Hypothalamus (tissue), 51 donors: ENCODE measurements at regions not wholly inside any gene's neighbourhood (a gene's known extent, or its start where the extent isn't known, plus 50 kb on each side); places are given as distances from the start of the nearest gene placed in this dataset.

Source experiments
- DNase-seq, 51 donors: peaks; one replicate each; lab custom pipeline; 2025; lab: John Stamatoyannopoulos, UW

DNA sequence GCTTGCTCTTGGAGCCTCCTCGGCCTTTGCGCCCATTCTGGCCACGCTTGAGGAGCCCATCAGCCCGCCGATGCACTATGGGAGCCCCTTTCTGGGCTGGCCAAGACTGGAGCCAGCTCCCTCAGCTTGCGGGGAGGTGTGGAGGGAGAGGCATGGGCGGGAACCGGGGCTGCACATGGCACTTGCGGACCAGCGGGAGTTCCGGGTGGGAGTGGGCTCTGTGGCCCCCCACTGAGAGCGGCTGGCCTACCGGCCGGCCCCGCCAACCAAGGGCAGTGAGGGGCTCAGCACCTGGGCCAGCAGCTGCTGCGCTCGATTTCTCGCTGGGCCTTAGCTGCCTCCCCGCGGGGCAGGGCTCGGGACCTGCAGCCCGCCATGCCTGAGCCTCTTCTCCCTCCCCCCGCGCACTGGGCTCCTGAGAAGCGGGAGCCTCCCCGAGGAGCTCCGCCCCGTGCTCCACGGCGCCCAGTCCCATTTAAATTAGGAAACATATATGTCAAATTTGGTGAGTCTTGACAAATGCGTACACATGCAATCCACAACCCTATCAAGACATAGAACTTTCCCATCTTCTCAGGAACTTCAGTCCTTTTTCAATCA, 97.6 kb upstream of the CNTN3 start:
- no peak for DNase-seq

GRCh38 chr3:74709951-74710350, 95.5 kb upstream of the CNTN3 start:
- DNase-seq: no peak

DNA sequence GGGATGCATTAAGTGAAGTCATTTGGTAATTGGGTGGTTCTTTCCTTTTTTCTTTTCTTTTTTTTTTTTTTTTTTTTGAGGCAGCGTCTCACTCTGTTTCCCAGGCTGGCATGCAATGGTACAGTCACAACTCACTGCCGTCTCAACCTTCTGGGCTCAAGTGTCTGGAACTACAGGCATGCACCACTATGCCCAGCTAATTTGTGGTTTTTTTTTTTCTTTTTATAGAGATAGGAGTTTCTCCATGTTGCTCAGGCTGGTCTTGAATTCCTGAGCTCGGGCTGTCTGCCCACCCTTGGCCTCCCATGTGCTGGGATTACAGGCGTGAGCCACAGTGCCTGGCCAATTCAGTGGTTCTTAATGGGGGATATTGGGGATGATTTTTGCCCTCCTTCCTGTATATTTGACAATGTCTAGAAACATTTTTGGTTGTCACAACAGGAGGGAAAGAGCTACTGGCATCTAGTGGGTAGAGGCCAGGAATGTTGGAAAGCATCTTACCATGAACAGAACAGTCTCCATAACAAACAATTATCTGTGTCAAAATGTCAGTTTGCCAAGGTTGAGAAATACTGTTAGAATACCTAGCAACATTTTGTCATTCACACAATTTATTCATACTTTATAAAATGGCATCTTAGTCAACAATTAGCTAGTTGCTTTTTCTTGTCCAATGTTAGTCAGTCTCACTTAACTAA, 79.4 kb upstream of the CNTN3 start:
- DNase-seq: no peak

- no peak for DNase-seq
Measured at GRCh38 chr3:74693251-74693650, 78.8 kb upstream of the CNTN3 start.

- DNase-seq: peak in 1 of 51 donors; percentile 15
Measured at GRCh38 chr3:74691946-74692345, 77.5 kb upstream of the CNTN3 start.

GRCh38 chr3:74673326-74673725, 58.9 kb upstream of the CNTN3 start:
- DNase-seq: no peak

DNA sequence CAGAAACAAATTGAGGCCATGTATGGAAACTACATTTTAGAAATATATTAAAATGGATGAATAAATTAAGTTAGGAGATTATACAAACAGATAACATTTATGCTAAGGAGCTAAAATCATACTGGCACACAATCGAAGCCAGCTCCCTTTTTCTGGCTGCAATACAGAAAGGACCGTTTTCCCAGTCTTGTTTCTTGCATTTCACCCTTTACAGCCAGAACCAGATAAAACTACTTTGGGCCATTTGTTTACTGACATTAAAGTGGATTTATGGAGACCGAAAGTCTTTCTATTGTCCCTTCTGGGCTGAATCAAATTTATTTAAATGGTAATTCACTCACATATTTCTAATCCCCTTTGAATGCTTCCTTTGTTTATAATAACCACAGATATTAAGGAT, 50.1 kb upstream of the CNTN3 start:
- DNase-seq: no peak
